ENCODE measurements at regions not wholly inside any gene's neighbourhood (a gene's known extent, or its start where the extent isn't known, plus 50 kb on each side); places are given as distances from the start of the nearest gene placed in this dataset.

DNA sequence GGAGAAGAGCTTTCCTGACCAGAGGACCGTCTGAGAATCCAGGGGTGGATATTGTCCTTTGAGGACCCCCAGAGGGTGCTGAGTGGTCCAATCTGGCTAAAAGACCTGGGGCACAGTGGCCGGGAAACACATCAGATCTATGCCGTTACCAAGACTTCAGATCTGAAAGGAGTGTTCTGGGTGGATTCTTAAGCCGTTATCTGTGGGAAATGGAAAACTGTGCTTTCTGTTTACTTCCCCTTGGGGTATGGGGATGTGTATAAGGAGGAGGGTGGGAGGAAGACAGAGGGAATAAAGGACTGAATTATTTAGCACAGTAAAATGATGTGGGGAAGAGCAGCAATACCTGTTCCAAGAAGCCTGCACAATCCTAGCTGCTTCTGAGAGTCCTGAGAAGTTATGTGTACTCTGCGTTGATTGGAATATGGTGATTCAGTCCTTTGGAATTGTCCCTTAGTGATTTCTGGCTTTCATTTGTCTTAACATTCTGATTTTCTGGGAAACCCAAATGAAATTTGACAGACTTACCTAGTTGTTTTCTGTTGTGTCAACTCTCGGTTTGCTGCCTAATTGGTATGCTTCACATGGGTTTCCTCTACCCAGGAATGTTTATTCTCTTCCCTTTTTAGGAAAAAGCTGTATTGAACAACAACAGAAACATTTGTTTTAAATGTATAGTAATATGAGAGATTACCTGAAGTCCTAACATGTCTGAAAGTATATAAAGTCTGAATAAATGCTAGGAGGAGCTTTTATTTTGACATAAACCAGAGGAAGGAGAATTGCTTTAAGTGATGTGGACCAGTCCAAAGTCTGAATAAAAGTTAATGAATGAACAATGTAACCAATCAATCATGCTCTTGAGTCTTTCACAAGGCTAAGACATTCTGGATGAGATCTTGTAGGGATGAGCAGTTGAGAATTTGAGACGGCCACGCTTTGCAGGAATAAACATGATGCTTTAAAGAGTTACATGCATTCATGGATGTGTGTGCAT is 427.1 kb upstream of the C2CD4B start:
- DNase-seq (ENCODE audit: low spot score in 2 of 2), result no peak
- H3K27ac Mint-ChIP-seq, result no peak overlapping the region
- no peaks in the 10 kb centered on the region for H3K9me3 Mint-ChIP-seq
- ATAC-seq, result no peak
- no peaks in the 10 kb centered on the region for H3K36me3 Mint-ChIP-seq

DNA sequence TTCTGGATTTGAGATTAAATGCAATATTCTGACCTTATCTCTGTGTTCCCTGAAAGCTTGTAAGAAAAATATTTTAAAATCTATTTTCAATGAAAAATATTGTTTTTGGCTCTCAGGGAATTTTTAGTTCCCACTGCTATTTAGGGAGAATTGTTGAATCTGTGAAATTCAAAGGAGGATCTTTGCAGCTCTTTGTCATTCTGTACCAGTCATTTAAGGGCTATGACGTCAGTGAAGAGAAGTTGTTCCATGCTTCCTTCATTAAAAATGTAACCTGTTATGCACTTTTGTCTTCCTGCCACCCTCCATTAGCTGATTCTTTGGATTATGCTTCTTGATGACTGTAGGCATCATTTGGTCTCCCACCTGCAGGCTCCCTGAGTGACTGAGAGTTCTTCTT is 427.8 kb upstream of the C2CD4B start:
- DNase-seq (ENCODE audit: low spot score in 2 of 2) (no peak), ATAC-seq (no peak)
- Mint-ChIP-seq H3K9me3 (no peaks in the 10 kb centered on the region), H3K36me3 (no peaks in the 10 kb centered on the region), H3K27ac (no peak overlapping the region)

DNA sequence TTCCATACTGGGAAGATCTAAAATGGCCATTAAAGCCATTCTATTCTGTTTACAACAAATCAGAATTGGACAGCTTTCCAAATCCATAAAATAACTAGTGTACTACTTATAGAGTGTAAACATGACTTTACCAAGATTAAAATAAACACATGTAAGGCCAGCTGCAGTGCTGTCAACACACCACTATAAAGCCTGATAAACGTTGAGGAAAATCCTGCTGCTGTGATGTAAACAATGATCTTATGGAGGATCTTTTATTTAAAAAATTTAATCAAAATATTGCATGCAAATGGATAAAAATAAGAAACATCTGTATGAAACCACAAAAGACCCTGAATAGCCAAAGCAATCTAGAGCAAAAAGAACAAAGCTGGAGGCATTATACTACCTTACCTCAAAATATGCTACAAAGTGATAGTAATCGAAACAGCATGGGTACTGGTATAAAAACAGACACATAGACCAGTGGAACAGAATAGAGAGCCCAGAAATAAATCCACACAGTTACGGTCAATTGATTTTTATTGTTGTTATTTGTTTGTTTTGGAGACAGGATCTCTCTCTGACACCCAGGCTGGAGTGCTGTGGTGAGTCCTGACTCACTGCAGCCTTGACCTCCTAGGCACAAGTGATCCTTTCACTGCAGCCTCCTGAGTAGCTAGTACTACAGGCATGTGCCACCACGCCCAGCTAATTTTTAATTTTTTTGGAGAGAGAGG is 428.8 kb upstream of the C2CD4B start:
- ATAC-seq (no peak), DNase-seq (ENCODE audit: low spot score in 2 of 2) (no peak)
- H3K36me3 Mint-ChIP-seq, result no peaks in the 10 kb centered on the region
- no peak overlapping the region for H3K27ac Mint-ChIP-seq
- no peaks in the 10 kb centered on the region for H3K9me3 Mint-ChIP-seq

- Mint-ChIP-seq H3K27ac (no peak overlapping the region), H3K36me3 (no peaks in the 10 kb centered on the region), H3K9me3 (no peaks in the 10 kb centered on the region)
- ATAC-seq (no peak), DNase-seq (ENCODE audit: low spot score in 2 of 2) (no peak)
Observed at GRCh38 chr15:62598217-62598616, 433.1 kb upstream of the C2CD4B start.

DNA sequence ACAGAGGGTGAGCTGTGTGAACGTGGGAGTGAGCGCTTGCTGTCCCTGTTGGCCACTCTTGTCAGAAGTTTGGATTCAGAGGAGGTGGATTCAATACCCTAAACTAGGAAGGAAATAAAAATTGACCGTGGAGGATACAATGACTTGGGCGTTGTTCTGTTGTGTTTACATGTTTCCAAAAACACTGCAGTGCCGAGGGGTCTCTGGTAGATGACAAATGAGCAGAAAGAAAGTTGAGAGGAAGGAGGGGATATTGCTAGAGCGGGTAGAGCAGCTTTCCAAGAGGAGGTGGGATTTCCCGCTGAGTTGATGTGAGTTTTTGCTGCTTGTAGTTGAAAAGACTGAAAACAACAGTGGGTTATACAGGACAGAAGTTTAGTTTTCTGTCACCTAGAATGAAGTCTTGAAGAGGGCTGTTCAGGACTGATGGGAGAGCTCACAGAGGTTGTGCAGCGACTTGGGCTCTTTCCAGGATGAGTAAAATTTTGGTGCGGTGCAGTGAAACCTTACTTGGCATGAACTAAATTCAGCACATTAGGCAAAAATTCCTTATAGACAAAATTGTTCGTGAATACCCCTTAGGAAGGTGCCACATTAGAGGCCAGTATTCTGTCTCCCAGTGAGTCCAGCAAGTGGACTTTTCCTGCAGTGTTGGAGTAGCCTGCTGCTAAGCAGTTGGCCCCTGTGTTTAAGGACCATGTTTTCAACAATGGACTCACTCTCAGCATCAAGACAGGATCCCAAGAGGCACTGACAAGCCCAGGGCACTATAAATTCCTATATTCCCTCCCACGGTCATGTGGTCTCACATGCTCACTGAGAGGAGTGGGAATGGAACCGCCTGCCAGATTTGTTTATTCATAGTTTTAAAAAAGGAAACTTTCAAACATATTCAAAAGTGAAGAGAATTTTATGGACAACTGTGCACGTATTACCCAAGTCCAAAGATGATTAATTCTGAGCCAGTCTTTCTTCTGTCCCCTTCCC is 435.0 kb upstream of the C2CD4B start:
- DNase-seq (ENCODE audit: low spot score in 2 of 2) (no peak), ATAC-seq (no peak)
- Mint-ChIP-seq H3K9me3 (no peaks in the 10 kb centered on the region), H3K36me3 (no peaks in the 10 kb centered on the region), H3K27ac (no peak overlapping the region)

- Mint-ChIP-seq H3K36me3 (no peaks in the 10 kb centered on the region), H3K27ac (no peak overlapping the region), H3K9me3 (no peaks in the 10 kb centered on the region)
- DNase-seq (ENCODE audit: low spot score in 2 of 2) (no peak), ATAC-seq (no peak)
Observed at GRCh38 chr15:62601777-62602545, 436.9 kb upstream of the C2CD4B start.

DNA sequence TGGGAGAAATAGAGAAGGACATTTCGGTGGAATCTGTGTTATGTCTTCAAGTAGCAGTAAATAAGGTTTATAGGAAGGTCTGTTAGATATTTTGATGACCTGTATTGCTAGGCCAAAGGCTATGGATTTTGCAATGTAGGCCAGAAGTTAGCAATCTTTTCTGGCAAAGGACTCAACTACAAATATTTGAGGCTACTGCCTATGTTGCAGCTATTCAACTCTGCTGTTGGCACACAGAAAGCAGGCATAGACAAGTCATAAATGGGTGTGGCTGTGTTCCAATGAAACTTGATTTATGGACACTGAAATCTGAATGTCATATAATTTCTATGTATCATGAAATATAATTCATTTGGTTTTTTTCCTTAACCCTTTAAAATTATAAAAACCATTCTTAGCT is 438.7 kb upstream of the C2CD4B start:
- Mint-ChIP-seq H3K27ac (no peak overlapping the region), H3K9me3 (no peaks in the 10 kb centered on the region), H3K36me3 (no peaks in the 10 kb centered on the region)
- no peak for DNase-seq (ENCODE audit: low spot score in 2 of 2)
- ATAC-seq, result no peak

GRCh38 chr15:62605282-62605681 is 437.3 kb upstream of the TPM1 start:
- Mint-ChIP-seq H3K36me3 (no peaks in the 10 kb centered on the region), H3K27ac (no peak overlapping the region), H3K9me3 (no peaks in the 10 kb centered on the region)
- DNase-seq (ENCODE audit: low spot score in 2 of 2) (no peak), ATAC-seq (no peak)

- ATAC-seq, result no peak
Observed at GRCh38 chr15:62606376-62607113, 436.0 kb upstream of the TPM1 start.

GRCh38 chr15:62607114-62607462 is 435.5 kb upstream of the TPM1 start:
- ATAC-seq, result no peak
- DNase-seq (ENCODE audit: low spot score in 2 of 2), result no peak

More at GRCh38 chr15:62606376-62607113, 436.0 kb upstream of the TPM1 start:
- Mint-ChIP-seq H3K9me3 (no peaks in the 10 kb centered on the region), H3K27ac (no peak overlapping the region), H3K36me3 (no peaks in the 10 kb centered on the region)
- no peak for DNase-seq (ENCODE audit: low spot score in 2 of 2)

DNA sequence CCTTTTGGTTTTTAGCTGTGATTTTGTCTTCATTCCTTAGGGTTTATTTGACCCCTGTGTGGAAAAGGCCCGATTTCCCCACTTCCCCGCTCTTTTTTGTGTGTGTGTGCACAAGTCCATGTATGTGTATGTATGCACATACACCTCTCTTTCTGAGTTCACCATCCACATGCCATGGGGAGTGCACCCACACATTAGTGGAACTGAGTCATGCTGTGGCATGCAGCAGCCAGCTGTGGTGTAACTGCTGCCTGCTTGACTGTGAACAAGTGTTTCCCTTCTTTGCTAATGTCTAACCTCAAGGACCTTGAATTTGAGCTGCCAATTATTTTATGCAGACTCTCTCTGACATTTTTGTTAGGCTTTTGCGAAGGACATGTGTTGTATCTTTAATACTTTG is 434.9 kb upstream of the TPM1 start:
- DNase-seq (ENCODE audit: low spot score in 2 of 2) (no peak), ATAC-seq (no peak)
- Mint-ChIP-seq H3K36me3 (no peaks in the 10 kb centered on the region), H3K9me3 (no peaks in the 10 kb centered on the region), H3K27ac (no peak overlapping the region)

More at GRCh38 chr15:62607114-62607462, 435.5 kb upstream of the TPM1 start:
- Mint-ChIP-seq H3K27ac (no peak overlapping the region), H3K36me3 (no peaks in the 10 kb centered on the region), H3K9me3 (no peaks in the 10 kb centered on the region)

GRCh38 chr15:62608369-62608768 is 434.2 kb upstream of the TPM1 start:
- no peak for ATAC-seq
- DNase-seq (ENCODE audit: low spot score in 2 of 2), result no peak
- Mint-ChIP-seq H3K9me3 (no peaks in the 10 kb centered on the region), H3K36me3 (no peaks in the 10 kb centered on the region), H3K27ac (no peak overlapping the region)

DNA sequence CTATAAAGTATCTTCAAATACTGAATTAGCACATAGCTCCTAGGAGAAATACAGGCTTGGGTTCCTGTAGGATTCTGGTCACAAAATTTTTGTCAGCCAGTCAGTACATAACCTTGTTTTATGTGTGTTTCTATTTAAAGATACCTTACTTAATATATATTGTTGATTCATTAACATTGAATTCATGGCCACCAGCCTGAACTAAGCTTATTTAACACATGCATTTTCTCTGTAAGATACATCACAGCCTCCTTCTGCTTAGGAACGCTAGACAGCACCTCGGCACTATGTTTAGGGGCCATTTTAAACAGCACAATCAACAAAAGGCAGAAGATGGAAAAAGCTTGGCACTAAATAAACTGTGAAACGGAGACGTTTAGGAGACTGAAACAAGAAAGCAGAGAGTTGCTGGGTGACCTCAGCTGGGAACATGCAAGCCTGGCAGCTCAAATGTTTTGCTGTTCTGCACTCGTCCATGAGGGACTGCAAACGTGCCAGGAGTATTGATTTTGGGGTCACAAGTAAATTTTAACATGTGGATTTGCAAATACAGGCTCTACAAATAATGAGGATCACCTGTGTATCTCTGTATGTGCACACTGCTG is 432.2 kb upstream of the TPM1 start:
- ATAC-seq (no peak), DNase-seq (ENCODE audit: low spot score in 2 of 2) (no peak)
- Mint-ChIP-seq H3K27ac (no peak overlapping the region), H3K9me3 (no peaks in the 10 kb centered on the region), H3K36me3 (no peaks in the 10 kb centered on the region)

DNA sequence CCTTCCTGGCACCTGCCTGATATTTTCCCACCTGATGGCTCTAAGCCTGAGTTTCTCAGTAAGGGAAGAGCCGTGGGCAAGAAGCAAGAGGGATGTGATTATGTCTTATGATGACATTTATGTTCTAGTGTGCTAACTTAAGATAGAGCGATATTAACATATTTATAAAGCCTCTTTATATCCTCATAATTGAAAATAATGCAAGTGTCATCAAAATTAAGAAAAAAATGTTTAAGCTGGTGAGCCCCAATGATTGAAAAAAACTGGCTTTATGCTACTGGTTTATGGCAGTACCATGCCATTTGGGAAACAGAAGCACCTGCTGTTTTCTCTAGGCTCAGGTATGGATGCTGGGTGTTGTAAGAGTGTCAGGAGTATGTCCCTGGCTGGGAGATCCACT is 431.5 kb upstream of the TPM1 start:
- DNase-seq (ENCODE audit: low spot score in 2 of 2) (no peak), ATAC-seq (no peak)
- Mint-ChIP-seq H3K36me3 (no peaks in the 10 kb centered on the region), H3K9me3 (no peaks in the 10 kb centered on the region), H3K27ac (no peak overlapping the region)

- Mint-ChIP-seq H3K9me3 (no peaks in the 10 kb centered on the region), H3K27ac (no peak overlapping the region), H3K36me3 (no peaks in the 10 kb centered on the region)
- DNase-seq (ENCODE audit: low spot score in 2 of 2) (no peak), ATAC-seq (no peak)
Observed at GRCh38 chr15:62612183-62612733, 430.3 kb upstream of the TPM1 start.
